Stomach (tissue), 8 donors: ENCODE measurements at regions not wholly inside any gene's neighbourhood (a gene's known extent, or its start where the extent isn't known, plus 50 kb on each side); places are given as distances from the start of the nearest gene placed in this dataset.

Experiments
- DNase-seq, 2 donors: peaks; one replicate each; pipeline versions ENCODE4 v3.0.0 to v3.0.0-alpha.2; 2013 to 2019
- H3K27ac ChIP-seq, 5 donors: fragments of 200-600 bp in 4 of 5; sonication (generic) in 4 of 5; one replicate each; pipeline ENCODE4 v1.5.1; 2013 to 2019; ENCODE audit warnings: mild to moderate bottlenecking in 1 of 5, moderate library complexity in 1 of 5
- H3K27me3 ChIP-seq, 3 donors: fragments of 200-600 bp; sonication (generic); one replicate each; pipeline ENCODE4 v1.5.1; 2017 to 2019; ENCODE audit warnings: mixed run types in 1 of 3
- H3K36me3 ChIP-seq, 4 donors: fragments of 200-600 bp; sonication (generic); 1 replicate in 3 of 4; 2 replicates in 1 of 4; pipeline ENCODE4 v1.5.1; 2016 to 2019
- H3K4me1 ChIP-seq, 4 donors: fragments of 200-600 bp; sonication (generic); one replicate each; pipeline ENCODE4 v1.5.1; 2016 to 2019
- H3K4me3 ChIP-seq, 4 donors: fragments of 200-600 bp; sonication (generic) in 3 of 4; one replicate each; pipeline ENCODE4 v1.5.1; 2016 to 2019; ENCODE audit warnings: mild to moderate bottlenecking in 1 of 4
- H3K9me3 ChIP-seq, 4 donors: fragments of 200-600 bp; sonication (generic); one replicate each; pipeline ENCODE4 v1.5.1; 2016 to 2019
- EP300 ChIP-seq: sonication (generic); formaldehyde crosslinking; IDR thresholded peaks from one replicate; pipeline ENCODE4 v1.6.1; 2017; ENCODE audit warnings: antibody characterized with exemption
- POLR2A ChIP-seq, 4 donors: fragments of 450-650 bp; IDR thresholded peaks; one replicate each; pipeline ENCODE4 v1.6.1; 2016; ENCODE audit warnings: antibody characterized with exemption in 4 of 4, control low read depth in 2 of 4, mild to moderate bottlenecking in 1 of 4, moderate library complexity in 1 of 4
- POLR2AphosphoS5 ChIP-seq, 3 donors: sonication (generic); formaldehyde crosslinking; IDR thresholded peaks; one replicate each; pipeline ENCODE4 v1.6.1; 2016; ENCODE audit warnings: antibody characterized with exemption in 3 of 3
- WGBS, 5 donors: extraction: QIAGEN DNeasy Blood & Tissue Kit in 3 of 5; methylation state at CpG; one replicate each; pipeline versions ENCODE4 v1.1.5 to v1.1.7; 2013 to 2018; 5-methylcytosine and 5-hydroxymethylcytosine counted together
- intact Hi-C: fragments of 100-400 bp; cut with DNase I; formaldehyde crosslinking; loops from one replicate; pipeline ENCODE4 v1.15.1; 2023; ENCODE audit warnings: low total_unique reads
- TF ChIP-seq, protein P1 (sequence below), 7 experiments: fragments of 450-650 bp in 4 of 7; fragments of 200-600 bp in 3 of 7; sonication (generic) in 3 of 7; IDR thresholded peaks; one replicate each; pipeline ENCODE4 v1.5.1; 2016 to 2019; ENCODE audit warnings: antibody characterized with exemption in 7 of 7, control low read depth in 2 of 7, mild to moderate bottlenecking in 1 of 7
- donor health status: healthy with polysubstance abuse.
- donor health status: Bipolar disorder and iron deficiency.
- donor health status: healthy.

DNA sequence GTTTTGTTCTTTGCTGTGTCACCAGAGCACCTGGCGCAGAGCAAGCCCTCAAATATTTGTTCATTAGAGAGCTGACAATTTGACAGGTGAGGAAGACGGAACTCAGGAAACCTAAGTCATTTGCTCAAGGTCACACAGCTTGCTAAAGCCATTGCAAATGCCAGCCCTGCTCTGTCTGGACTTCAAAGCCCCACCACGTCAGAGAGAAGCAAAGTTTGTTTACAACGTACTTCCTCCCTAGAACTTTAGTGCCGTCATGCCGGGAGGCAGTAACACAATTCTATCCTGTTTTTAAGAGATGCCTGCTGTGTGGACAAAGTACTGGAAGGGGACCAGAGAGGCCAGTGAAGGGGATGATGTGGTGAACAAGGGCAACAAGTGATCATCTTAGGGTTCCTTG, 216.6 kb upstream of the PRICKLE2 start:
- Histone ChIP-seq H3K27ac (peak overlapping the region; percentile 1 to 63 (median 55)), H3K4me1 (peaks cover 28 to 66% (median 55%) of the 10 kb centered on the region in 4 donors), H3K4me3 (no peak overlapping the region), H3K27me3 (peaks cover 0 to 48% (median 11%) of the 10 kb centered on the region in 3 donors), H3K9me3 (no peaks in the 10 kb centered on the region), H3K36me3 (no peaks in the 10 kb centered on the region)
- intact Hi-C loops = no loop called here
- peak in 1 of 3 donors; percentile 57 for TF ChIP-seq POLR2AphosphoS5 (IDR thresholded peaks at IDR 0.05)
- TF ChIP-seq, protein P1, sequence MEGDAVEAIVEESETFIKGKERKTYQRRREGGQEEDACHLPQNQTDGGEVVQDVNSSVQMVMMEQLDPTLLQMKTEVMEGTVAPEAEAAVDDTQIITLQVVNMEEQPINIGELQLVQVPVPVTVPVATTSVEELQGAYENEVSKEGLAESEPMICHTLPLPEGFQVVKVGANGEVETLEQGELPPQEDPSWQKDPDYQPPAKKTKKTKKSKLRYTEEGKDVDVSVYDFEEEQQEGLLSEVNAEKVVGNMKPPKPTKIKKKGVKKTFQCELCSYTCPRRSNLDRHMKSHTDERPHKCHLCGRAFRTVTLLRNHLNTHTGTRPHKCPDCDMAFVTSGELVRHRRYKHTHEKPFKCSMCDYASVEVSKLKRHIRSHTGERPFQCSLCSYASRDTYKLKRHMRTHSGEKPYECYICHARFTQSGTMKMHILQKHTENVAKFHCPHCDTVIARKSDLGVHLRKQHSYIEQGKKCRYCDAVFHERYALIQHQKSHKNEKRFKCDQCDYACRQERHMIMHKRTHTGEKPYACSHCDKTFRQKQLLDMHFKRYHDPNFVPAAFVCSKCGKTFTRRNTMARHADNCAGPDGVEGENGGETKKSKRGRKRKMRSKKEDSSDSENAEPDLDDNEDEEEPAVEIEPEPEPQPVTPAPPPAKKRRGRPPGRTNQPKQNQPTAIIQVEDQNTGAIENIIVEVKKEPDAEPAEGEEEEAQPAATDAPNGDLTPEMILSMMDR (IDR thresholded peaks at IDR 0.05) = no peak
- WGBS, 5 donors = 11 to 26% (median 21%) methylated on average over 6 of the region's 6 CpGs
- peak; percentile 66 to 69 for DNase-seq

DNA sequence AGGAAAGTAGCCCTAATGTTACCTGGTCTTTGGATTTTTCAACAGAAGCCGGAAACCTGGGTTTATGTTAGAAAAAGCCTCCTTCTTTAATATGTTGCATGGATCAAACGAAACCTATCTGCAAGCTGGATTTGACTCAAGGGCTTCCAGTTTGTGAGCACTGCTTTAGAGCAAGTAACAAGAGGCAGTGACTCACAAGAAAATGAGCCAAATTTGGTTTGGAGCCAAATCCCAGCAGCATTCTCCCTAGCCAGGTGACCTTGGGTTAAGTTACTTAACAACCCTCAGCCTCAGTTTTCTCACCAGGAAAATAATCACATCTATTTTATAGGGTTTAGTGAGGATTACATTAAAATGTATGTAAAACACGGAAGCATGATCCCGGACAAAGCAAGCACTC, 215.2 kb upstream of the PRICKLE2 start:
- Histone ChIP-seq H3K36me3 (no peaks in the 10 kb centered on the region), H3K27ac (peak overlapping the region in 1 of 5 donors; percentile 55), H3K27me3 (peaks cover 0 to 46% (median 11%) of the 10 kb centered on the region in 3 donors), H3K4me3 (no peak overlapping the region), H3K9me3 (no peaks in the 10 kb centered on the region), H3K4me1 (peaks cover 28 to 64% (median 53%) of the 10 kb centered on the region in 4 donors)
- DNase-seq = peak; percentile 65 to 70
- intact Hi-C loops = no loop called here
- 48 to 71% (median 68%) methylated on average over 4 of the region's 4 CpGs for WGBS, 5 donors
- TF ChIP-seq, protein P1 (IDR thresholded peaks at IDR 0.05) = no peak
- TF ChIP-seq EP300 (no peak), POLR2A (IDR thresholded peaks at IDR 0.05) (no peak), POLR2AphosphoS5 (IDR thresholded peaks at IDR 0.05) (peak in 1 of 3 donors; percentile 55)

DNA sequence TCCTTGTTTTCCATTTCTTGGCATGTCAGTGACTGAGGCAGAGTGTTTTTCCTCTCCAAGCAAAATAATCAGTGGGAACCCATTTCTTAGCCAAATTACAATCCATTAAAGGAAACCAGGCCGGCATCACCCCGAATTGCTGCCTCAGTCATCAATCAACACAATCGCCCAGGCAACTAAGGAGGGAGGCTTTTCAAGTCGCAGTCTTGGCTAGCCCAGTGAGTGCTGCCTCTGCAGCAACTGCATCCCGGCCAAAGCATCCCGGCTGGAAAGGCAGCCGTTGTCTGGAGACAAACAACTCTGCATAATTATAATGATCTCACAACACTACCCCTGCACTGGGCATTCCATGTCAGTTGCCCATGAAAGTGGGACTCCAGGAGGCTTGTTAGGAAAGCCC, 213.5 kb upstream of the PRICKLE2 start:
- Histone ChIP-seq H3K4me3 (no peak overlapping the region), H3K27me3 (peaks cover 0 to 29% (median 0%) of the 10 kb centered on the region in 3 donors), H3K4me1 (peaks cover 16 to 50% (median 40%) of the 10 kb centered on the region in 4 donors), H3K36me3 (no peaks in the 10 kb centered on the region), H3K9me3 (peaks cover 0 to 6% (median 0%) of the 10 kb centered on the region in 4 donors), H3K27ac (peak overlapping the region in 1 of 5 donors; percentile 6)
- TF ChIP-seq, protein P1 (IDR thresholded peaks at IDR 0.05) = no peak
- TF ChIP-seq POLR2A (IDR thresholded peaks at IDR 0.05) (no peak), POLR2AphosphoS5 (IDR thresholded peaks at IDR 0.05) (no peak), EP300 (no peak)
- WGBS, 5 donors = 47 to 61% (median 50%) methylated on average over 7 of the region's 7 CpGs
- peak in 1 of 2 donors; percentile 54 for DNase-seq
- intact Hi-C loops = no loop called here

DNA sequence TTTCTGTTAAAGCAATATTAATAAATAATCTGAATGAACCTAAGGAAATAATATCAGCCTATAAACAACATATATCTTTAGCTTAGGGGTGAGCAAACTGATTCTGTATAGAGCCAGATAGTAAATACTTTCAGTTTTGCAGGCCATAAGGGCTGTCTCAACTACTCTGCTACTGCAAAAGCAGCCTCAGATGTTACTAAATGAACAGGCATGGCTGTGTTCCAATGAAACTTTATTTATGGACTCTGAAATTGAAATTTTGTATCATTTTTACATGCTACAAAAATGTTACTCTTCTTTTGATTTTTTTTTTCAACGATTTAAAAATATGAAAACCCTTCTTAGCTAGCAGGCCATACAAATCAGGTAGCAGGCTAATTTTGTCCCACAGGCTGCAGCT, 212.8 kb upstream of the PRICKLE2 start:
- Histone ChIP-seq H3K27me3 (peaks cover 0 to 22% (median 0%) of the 10 kb centered on the region in 3 donors), H3K4me1 (peaks cover 14 to 42% (median 34%) of the 10 kb centered on the region in 4 donors), H3K9me3 (peaks cover 0 to 6% (median 0%) of the 10 kb centered on the region in 4 donors), H3K4me3 (no peak overlapping the region), H3K27ac (no peak overlapping the region), H3K36me3 (no peaks in the 10 kb centered on the region)
- 61 to 79% (median 70%) methylated on average over 1 of the region's 1 CpG for WGBS, 5 donors
- intact Hi-C loops = no loop called here
- DNase-seq = no peak
- TF ChIP-seq POLR2A (IDR thresholded peaks at IDR 0.05) = no peak
- TF ChIP-seq, protein P1 (IDR thresholded peaks at IDR 0.05) = no peak
- no peak for TF ChIP-seq EP300
- no peak for TF ChIP-seq POLR2AphosphoS5 (IDR thresholded peaks at IDR 0.05)
